Neural progenitor cell (in vitro differentiated cells): ENCODE measurements at regions not wholly inside any gene's neighbourhood (a gene's known extent, or its start where the extent isn't known, plus 50 kb on each side); places are given as distances from the start of the nearest gene placed in this dataset.

Experiments used
- EZH2 ChIP-seq: fragments of 200-600 bp; sonication (generic); IDR thresholded peaks from 2 replicates; pipeline ENCODE4 v1.6.1; 2017; ENCODE audit warnings: antibody characterized with exemption, mild to moderate bottlenecking, moderate library complexity
- TF ChIP-seq, protein P1 (sequence below): fragments of 200-600 bp; sonication (generic); IDR thresholded peaks from 2 replicates; pipeline ENCODE4 v1.5.1; 2017; ENCODE audit warnings: antibody characterized with exemption, mild to moderate bottlenecking

DNA sequence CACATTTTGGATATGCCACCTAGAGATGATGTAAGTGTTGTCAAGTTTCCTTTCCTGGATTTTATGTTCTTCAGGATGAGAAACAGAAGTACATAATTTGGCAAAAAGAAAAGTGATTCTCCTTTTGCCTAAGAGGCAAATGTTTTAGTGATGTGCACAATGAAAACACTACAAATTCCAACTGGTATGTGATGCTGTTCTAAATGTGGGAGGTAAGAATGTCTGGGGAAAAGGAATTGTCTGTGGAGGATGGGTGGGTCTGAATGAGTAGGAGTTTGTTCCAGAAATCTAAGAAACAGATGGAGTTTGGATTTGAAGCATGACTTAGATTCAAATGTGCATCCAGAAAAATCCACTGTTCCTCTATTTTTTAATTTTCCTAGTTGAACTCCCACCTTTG lies 473.6 kb upstream of the SPRY2 start:
- TF ChIP-seq EZH2: no peak
- TF ChIP-seq, protein P1, sequence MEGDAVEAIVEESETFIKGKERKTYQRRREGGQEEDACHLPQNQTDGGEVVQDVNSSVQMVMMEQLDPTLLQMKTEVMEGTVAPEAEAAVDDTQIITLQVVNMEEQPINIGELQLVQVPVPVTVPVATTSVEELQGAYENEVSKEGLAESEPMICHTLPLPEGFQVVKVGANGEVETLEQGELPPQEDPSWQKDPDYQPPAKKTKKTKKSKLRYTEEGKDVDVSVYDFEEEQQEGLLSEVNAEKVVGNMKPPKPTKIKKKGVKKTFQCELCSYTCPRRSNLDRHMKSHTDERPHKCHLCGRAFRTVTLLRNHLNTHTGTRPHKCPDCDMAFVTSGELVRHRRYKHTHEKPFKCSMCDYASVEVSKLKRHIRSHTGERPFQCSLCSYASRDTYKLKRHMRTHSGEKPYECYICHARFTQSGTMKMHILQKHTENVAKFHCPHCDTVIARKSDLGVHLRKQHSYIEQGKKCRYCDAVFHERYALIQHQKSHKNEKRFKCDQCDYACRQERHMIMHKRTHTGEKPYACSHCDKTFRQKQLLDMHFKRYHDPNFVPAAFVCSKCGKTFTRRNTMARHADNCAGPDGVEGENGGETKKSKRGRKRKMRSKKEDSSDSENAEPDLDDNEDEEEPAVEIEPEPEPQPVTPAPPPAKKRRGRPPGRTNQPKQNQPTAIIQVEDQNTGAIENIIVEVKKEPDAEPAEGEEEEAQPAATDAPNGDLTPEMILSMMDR: no peak
